OCI-LY1 (cell line): ENCODE measurements at regions not wholly inside any gene's neighbourhood (a gene's known extent, or its start where the extent isn't known, plus 50 kb on each side); places are given as distances from the start of the nearest gene placed in this dataset.

Experiments used
- CTCF ChIP-seq: fragments of 200-600 bp; sonication (generic), shearing (Covaris generic); IDR thresholded peaks from 2 replicates; pipeline ENCODE4 v1.5.1; 2017; ENCODE audit warnings: mild to moderate bottlenecking, antibody characterized with exemption, low read length, moderate library complexity, mixed read lengths
- EZH2 ChIP-seq: fragments of 200-600 bp; sonication (generic), shearing (Covaris generic); IDR thresholded peaks from 2 replicates; pipeline ENCODE4 v1.8.0; 2017; ENCODE audit warnings: borderline replicate concordance, mixed run types, mild to moderate bottlenecking, antibody characterized with exemption, low read length, moderate library complexity, mixed read lengths

GRCh38 chr7:153515359-153515758 lies 536.8 kb upstream of the DPP6 start:
- no peak for TF ChIP-seq CTCF
- no peak for TF ChIP-seq EZH2
